ENCODE measurements at regions not wholly inside any gene's neighbourhood (a gene's known extent, or its start where the extent isn't known, plus 50 kb on each side); places are given as distances from the start of the nearest gene placed in this dataset.

DNA sequence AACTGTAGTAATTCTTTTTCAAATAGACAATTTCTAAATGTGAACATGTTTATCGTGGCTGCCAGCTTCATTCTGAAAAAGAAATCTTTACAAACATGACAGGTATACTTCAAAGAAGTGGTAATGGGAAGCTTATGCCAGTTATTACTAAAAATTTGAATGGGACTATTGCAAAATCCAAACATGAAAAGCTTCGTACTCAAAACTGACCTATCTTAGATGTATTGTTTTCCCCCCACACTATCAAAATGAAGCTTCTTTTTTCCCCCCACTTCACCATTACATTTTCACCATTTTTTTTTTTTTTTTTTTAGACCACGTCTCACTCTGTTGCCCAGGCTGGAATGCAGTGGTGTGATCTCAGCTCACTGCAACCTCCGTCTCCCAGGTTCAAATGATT is 50.4 kb upstream of the SERTAD2 start:
- no peak for TF ChIP-seq CTCF (conservative IDR thresholded peaks at IDR 0.05; ENCODE audit: low read length)
- DNase-seq (ENCODE audit: low read depth): no peak
- H3K4me3 ChIP-seq (ENCODE audit: low read length): no peak overlapping the region

- no peak overlapping the region for H3K4me3 ChIP-seq (ENCODE audit: low read length)
- DNase-seq (ENCODE audit: low read depth): no peak
- no peak for TF ChIP-seq CTCF (conservative IDR thresholded peaks at IDR 0.05; ENCODE audit: low read length)
These were observed 51.3 kb upstream of the SERTAD2 start for GRCh38 chr2:64704996-64705395.

GRCh38 chr2:64707276-64707675 is 53.6 kb upstream of the SERTAD2 start:
- TF ChIP-seq CTCF (conservative IDR thresholded peaks at IDR 0.05; ENCODE audit: low read length): no peak
- H3K4me3 ChIP-seq (ENCODE audit: low read length): no peak overlapping the region
- DNase-seq (ENCODE audit: low read depth): no peak

DNA sequence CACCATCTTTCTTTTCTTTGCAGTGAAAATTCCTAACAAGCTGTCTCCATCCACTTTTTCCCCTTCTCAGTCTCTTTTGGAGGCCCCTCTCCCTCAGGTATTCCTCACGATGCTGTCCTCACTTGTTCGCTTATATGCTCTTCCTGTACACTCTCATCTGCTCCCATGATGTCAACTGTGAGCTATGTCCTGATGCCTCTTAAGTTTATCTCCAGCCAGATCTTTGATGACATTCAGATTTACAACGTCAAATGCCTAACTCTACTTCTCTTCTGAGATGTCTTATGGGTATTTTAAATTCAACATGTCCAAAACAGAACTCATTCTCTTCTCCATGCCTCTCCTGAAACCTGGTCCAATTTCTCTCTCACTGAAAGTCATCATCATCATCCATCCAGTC is 55.1 kb upstream of the SERTAD2 start:
- no peak for TF ChIP-seq CTCF (conservative IDR thresholded peaks at IDR 0.05; ENCODE audit: low read length)
- DNase-seq (ENCODE audit: low read depth): no peak
- H3K4me3 ChIP-seq (ENCODE audit: low read length): no peak overlapping the region

DNA sequence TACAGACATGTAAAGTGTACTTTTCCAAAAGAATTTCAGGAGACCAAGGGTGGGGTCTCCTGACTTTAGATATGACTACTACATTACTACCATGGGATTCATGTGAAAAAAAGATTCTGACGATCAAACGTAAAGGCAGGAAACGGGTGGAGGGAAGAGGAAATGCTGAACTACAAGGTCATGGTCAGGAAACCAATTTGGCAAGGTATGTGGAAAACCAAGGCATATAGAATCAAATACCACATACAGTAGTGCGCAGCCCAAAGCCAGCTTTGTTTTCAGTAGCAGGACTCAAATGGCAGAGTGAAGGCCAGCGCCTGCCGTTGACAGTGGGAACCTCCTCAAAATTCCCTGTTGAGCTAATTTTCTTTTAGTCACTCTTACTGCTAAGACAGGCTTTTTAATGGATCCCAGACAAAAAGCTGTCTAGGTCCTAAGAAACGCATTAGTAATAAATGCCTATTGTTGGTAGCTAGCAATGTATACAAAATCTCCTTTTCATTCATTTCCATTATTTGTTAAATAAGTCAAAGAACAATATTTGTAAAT is 57.6 kb upstream of the SERTAD2 start:
- DNase-seq (ENCODE audit: low read depth): no peak
- TF ChIP-seq CTCF (conservative IDR thresholded peaks at IDR 0.05; ENCODE audit: low read length): no peak
- no peak overlapping the region for H3K4me3 ChIP-seq (ENCODE audit: low read length)

GRCh38 chr2:64713686-64714085 is 60.0 kb upstream of the SERTAD2 start:
- no peak for TF ChIP-seq CTCF (conservative IDR thresholded peaks at IDR 0.05; ENCODE audit: low read length)
- no peak for DNase-seq (ENCODE audit: low read depth)
- no peak overlapping the region for H3K4me3 ChIP-seq (ENCODE audit: low read length)

DNA sequence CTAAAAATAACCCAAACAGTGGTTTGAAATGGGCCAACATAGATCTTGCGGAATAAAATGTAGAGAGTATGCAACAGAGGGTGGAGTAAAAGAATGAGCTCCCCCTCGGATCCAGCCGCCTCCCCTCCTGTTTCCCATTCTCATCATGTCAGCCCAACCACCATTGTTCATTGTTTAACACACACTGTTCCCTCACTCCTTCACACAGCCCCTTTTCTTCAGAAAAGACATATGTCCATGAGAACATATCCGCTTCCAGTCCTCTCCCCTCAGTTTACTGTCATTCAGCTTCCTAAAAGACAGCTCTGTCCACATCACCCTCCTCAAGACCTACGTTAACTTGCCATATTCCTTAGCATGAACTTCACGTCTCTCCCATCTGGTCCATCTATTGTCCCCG is 62.9 kb upstream of the SERTAD2 start:
- no peak overlapping the region for H3K4me3 ChIP-seq (ENCODE audit: low read length)
- DNase-seq (ENCODE audit: low read depth): no peak
- TF ChIP-seq CTCF (conservative IDR thresholded peaks at IDR 0.05; ENCODE audit: low read length): no peak

Measured in AG10803 (cell line).